ENCODE measurements at regions not wholly inside any gene's neighbourhood (a gene's known extent, or its start where the extent isn't known, plus 50 kb on each side); places are given as distances from the start of the nearest gene placed in this dataset.

GRCh38 chr1:80846966-80847365 is 953.8 kb upstream of the ADGRL2 start:
- TF ChIP-seq POLR2A (IDR thresholded peaks at IDR 0.05) (no peak), CTCF (IDR thresholded peaks at IDR 0.05) (no peak)
